HCT116 (cell line): ENCODE measurements at regions not wholly inside any gene's neighbourhood (a gene's known extent, or its start where the extent isn't known, plus 50 kb on each side); places are given as distances from the start of the nearest gene placed in this dataset.

Experiments used
- EZH2 ChIP-seq: fragments of 200-600 bp; sonication (generic); IDR thresholded peaks from 2 replicates; pipeline ENCODE4 v1.6.1; 2017; ENCODE audit warnings: antibody characterized with exemption, mixed run types
- MAX ChIP-seq: IDR thresholded peaks from 2 replicates; pipeline ENCODE4 v1.6.1; 2012
- POLR2AphosphoS5 ChIP-seq: IDR thresholded peaks from 2 replicates; pipeline ENCODE4 v1.6.1; 2011; ENCODE audit warnings: mild to moderate bottlenecking, low read depth, low read length, moderate library complexity
- ZNF274 ChIP-seq: fragments of 200-500 bp; sonication (Bioruptor generic); IDR thresholded peaks from 2 replicates; pipeline ENCODE4 v1.6.1; 2014; ENCODE audit warnings: mild to moderate bottlenecking, low read depth, low read length, inconsistent platforms

- TF ChIP-seq ZNF274, result no peak
- no peak for TF ChIP-seq POLR2AphosphoS5
- no peak for TF ChIP-seq EZH2
- no peak for TF ChIP-seq MAX
These were observed 1564.9 kb downstream of the OLFM4 start for GRCh38 chr13:54593504-54593903.
